Mesenchymal stem cell (in vitro differentiated cells and primary cell): ENCODE measurements at regions not wholly inside any gene's neighbourhood (a gene's known extent, or its start where the extent isn't known, plus 50 kb on each side); places are given as distances from the start of the nearest gene placed in this dataset.

Experiments used
- DNase-seq: peaks from one replicate; pipeline ENCODE4 v3.0.0-alpha.2; 2013
- H2AFZ ChIP-seq: one replicate; pipeline ENCODE4 v1.6.1; 2013; ENCODE audit warnings: low read depth, mild to moderate bottlenecking, control low read depth, inconsistent platforms, low read length, moderate library complexity
- H2AK5ac ChIP-seq: 2 replicates; pipeline ENCODE4 v1.6.1; 2013; ENCODE audit warnings: low read length, moderate library complexity, mild to moderate bottlenecking, inconsistent platforms; ENCODE audit not compliant: severe bottlenecking
- H2BK120ac ChIP-seq: one replicate; pipeline ENCODE4 v1.6.1; 2013; ENCODE audit warnings: low read depth, mild to moderate bottlenecking, inconsistent platforms, low read length, moderate library complexity
- H2BK12ac ChIP-seq, 2 experiments: one replicate each; pipeline ENCODE4 v1.6.1; 2013; ENCODE audit warnings: inconsistent platforms in 2 of 2, low read length in 2 of 2, mild to moderate bottlenecking in 2 of 2, moderate library complexity in 2 of 2, control low read depth in 1 of 2
- H2BK15ac ChIP-seq: one replicate; pipeline ENCODE4 v1.6.1; 2013; ENCODE audit warnings: mild to moderate bottlenecking, low read depth, inconsistent platforms; ENCODE audit not compliant: poor library complexity, severe bottlenecking
- H2BK5ac ChIP-seq: 2 replicates; pipeline ENCODE4 v1.6.1; 2013; ENCODE audit warnings: low read depth, mild to moderate bottlenecking, low read length, control low read depth, inconsistent platforms; ENCODE audit not compliant: poor library complexity, severe bottlenecking
- H3K14ac ChIP-seq, 2 experiments: one replicate each; pipeline ENCODE4 v1.6.1; 2013; ENCODE audit warnings: inconsistent platforms in 2 of 2, low read length in 2 of 2, control low read depth in 1 of 2, mild to moderate bottlenecking in 1 of 2, moderate library complexity in 1 of 2
- H3K18ac ChIP-seq, 2 experiments: one replicate each; pipeline ENCODE4 v1.6.1; 2013; ENCODE audit warnings: inconsistent platforms in 2 of 2, low read length in 2 of 2, control low read depth in 1 of 2, low read depth in 1 of 2, mild to moderate bottlenecking in 1 of 2
- H3K23ac ChIP-seq, 2 experiments: one replicate each; pipeline ENCODE4 v1.6.1; 2013; ENCODE audit warnings: inconsistent platforms in 2 of 2, low read length in 2 of 2, mild to moderate bottlenecking in 2 of 2, moderate library complexity in 2 of 2, control low read depth in 1 of 2
- H3K27ac ChIP-seq: 2 replicates; pipeline ENCODE4 v1.5.1; 2013; ENCODE audit warnings: mild to moderate bottlenecking, moderate library complexity, low read length, control low read depth, inconsistent platforms; ENCODE audit not compliant: poor library complexity, severe bottlenecking
- H3K27me3 ChIP-seq, 2 experiments: 2 replicates each; pipeline versions ENCODE4 v1.6.1 to v1.7.0; 2013; ENCODE audit warnings: low read length in 2 of 2, mild to moderate bottlenecking in 2 of 2, moderate library complexity in 2 of 2, control low read depth in 1 of 2, inconsistent platforms in 1 of 2; ENCODE audit not compliant: control insufficient read depth in 1 of 2, insufficient read depth in 1 of 2
- H3K36me3 ChIP-seq, 2 experiments: 2 replicates each; pipeline versions ENCODE4 v1.6.1 to v1.7.0; 2013; ENCODE audit warnings: low read length in 2 of 2, control low read depth in 1 of 2, inconsistent platforms in 1 of 2, low read depth in 1 of 2, mild to moderate bottlenecking in 1 of 2; ENCODE audit not compliant: insufficient read depth in 2 of 2, control insufficient read depth in 1 of 2
- H3K4ac ChIP-seq, 2 experiments: one replicate each; pipeline ENCODE4 v1.6.1; 2013; ENCODE audit warnings: inconsistent platforms in 2 of 2, low read length in 2 of 2, mild to moderate bottlenecking in 2 of 2, moderate library complexity in 2 of 2, control low read depth in 1 of 2, low read depth in 1 of 2
- H3K4me1 ChIP-seq: 2 replicates; pipeline ENCODE4 v1.6.1; 2013; ENCODE audit warnings: low read depth, low read length, control low read depth; ENCODE audit not compliant: control insufficient read depth, insufficient read depth
- H3K4me2 ChIP-seq: 2 replicates; pipeline ENCODE4 v1.6.1; 2013; ENCODE audit warnings: low read length, mild to moderate bottlenecking, inconsistent platforms; ENCODE audit not compliant: poor library complexity, severe bottlenecking
- H3K4me3 ChIP-seq, 2 experiments: 2 replicates each; pipeline versions ENCODE4 v1.5.1 to v1.7.0; 2013; ENCODE audit warnings: low read length in 2 of 2, mild to moderate bottlenecking in 2 of 2, control low read depth in 1 of 2, low read depth in 1 of 2; ENCODE audit not compliant: insufficient read depth in 1 of 2
- H3K79me1 ChIP-seq: replicated peaks from 2 replicates; pipeline ENCODE4 v1.6.1; 2013; ENCODE audit warnings: mild to moderate bottlenecking, control low read depth, low read length, inconsistent platforms; ENCODE audit not compliant: poor library complexity, severe bottlenecking
- H3K9ac ChIP-seq: 2 replicates; pipeline ENCODE4 v1.7.0; 2013; ENCODE audit warnings: mild to moderate bottlenecking, low read length, moderate library complexity
- H3K9me3 ChIP-seq: 2 replicates; pipeline ENCODE4 v1.7.0; 2013; ENCODE audit warnings: mild to moderate bottlenecking, low read length; ENCODE audit not compliant: control insufficient read depth
- H4K8ac ChIP-seq: one replicate; pipeline ENCODE4 v1.6.1; 2013; ENCODE audit warnings: inconsistent platforms, mild to moderate bottlenecking, low read length, moderate library complexity
- H4K91ac ChIP-seq: one replicate; pipeline ENCODE4 v1.6.1; 2013; ENCODE audit warnings: mild to moderate bottlenecking, low read length, inconsistent platforms
- WGBS: methylation state at CpG from one replicate; pipeline ENCODE4 v1.1.7; 2013; ENCODE audit warnings: mixed read lengths; 5-methylcytosine and 5-hydroxymethylcytosine counted together

GRCh38 chr22:19643448-19644313, 70.6 kb upstream of the SEPTIN5 start:
- H3K14ac ChIP-seq = no peak overlapping the region
- peaks cover 3% of the 10 kb centered on the region for H3K4me1 ChIP-seq
- H2BK15ac ChIP-seq = no peak overlapping the region
- H3K23ac ChIP-seq = no peak overlapping the region
- no peak overlapping the region for H3K27ac ChIP-seq
- no peak overlapping the region for H2AFZ ChIP-seq
- WGBS = 85% methylated on average over 11 of the region's 13 CpGs
- no peaks in the 10 kb centered on the region for H3K36me3 ChIP-seq
- no peak overlapping the region for H2BK120ac ChIP-seq
- no peak overlapping the region for H4K8ac ChIP-seq
- no peaks in the 10 kb centered on the region for H3K79me1 ChIP-seq
- H3K9me3 ChIP-seq = peaks cover 19% of the 10 kb centered on the region
- no peak overlapping the region for H2AK5ac ChIP-seq
- DNase-seq = no peak
- H2BK12ac ChIP-seq = no peak overlapping the region
- no peak overlapping the region for H3K4ac ChIP-seq
- H3K4me3 ChIP-seq = no peak overlapping the region
- H3K4me2 ChIP-seq = no peak overlapping the region
- H2BK5ac ChIP-seq = no peak overlapping the region
- H3K18ac ChIP-seq = no peak overlapping the region
- H4K91ac ChIP-seq = no peak overlapping the region
- H3K9ac ChIP-seq = no peak overlapping the region
- H3K27me3 ChIP-seq = peaks cover 27 to 54% of the 10 kb centered on the region in 2 experiments

- Histone ChIP-seq H3K9ac (no peak overlapping the region), H3K4me3 (no peak overlapping the region), H3K9me3 (peaks cover 26% of the 10 kb centered on the region), H3K18ac (no peak overlapping the region), H3K27ac (no peak overlapping the region), H4K8ac (no peak overlapping the region), H2BK15ac (no peak overlapping the region), H3K14ac (no peak overlapping the region), H4K91ac (no peak overlapping the region), H2BK12ac (no peak overlapping the region), H2AFZ (no peak overlapping the region), H3K4me1 (peaks cover 3% of the 10 kb centered on the region), H3K79me1 (no peaks in the 10 kb centered on the region), H3K23ac (peak overlapping the region in 1 of 2 experiments; percentile 19), H2AK5ac (no peak overlapping the region), H2BK5ac (no peak overlapping the region), H3K36me3 (no peaks in the 10 kb centered on the region), H3K4me2 (no peak overlapping the region), H3K27me3 (peaks cover 23 to 49% of the 10 kb centered on the region in 2 experiments), H2BK120ac (no peak overlapping the region), H3K4ac (no peak overlapping the region)
- 77% methylated on average over 12 of the region's 12 CpGs for WGBS
- DNase-seq = no peak
Measured at GRCh38 chr22:19644314-19645223, 69.7 kb upstream of the SEPTIN5 start.

GRCh38 chr22:19645391-19645790, 68.9 kb upstream of the SEPTIN5 start:
- no peak overlapping the region for H3K18ac ChIP-seq
- H2AFZ ChIP-seq = no peak overlapping the region
- H2BK15ac ChIP-seq = no peak overlapping the region
- no peak overlapping the region for H4K91ac ChIP-seq
- no peak overlapping the region for H2BK12ac ChIP-seq
- no peak overlapping the region for H2BK120ac ChIP-seq
- no peak overlapping the region for H2BK5ac ChIP-seq
- DNase-seq = no peak
- no peak overlapping the region for H3K23ac ChIP-seq
- no peak overlapping the region for H3K4me3 ChIP-seq
- no peak overlapping the region for H3K4me2 ChIP-seq
- H3K14ac ChIP-seq = no peak overlapping the region
- no peak overlapping the region for H3K4ac ChIP-seq
- H2AK5ac ChIP-seq = no peak overlapping the region
- H3K27ac ChIP-seq = no peak overlapping the region
- H3K79me1 ChIP-seq = no peaks in the 10 kb centered on the region
- H4K8ac ChIP-seq = no peak overlapping the region
- H3K27me3 ChIP-seq = peaks cover 18 to 41% of the 10 kb centered on the region in 2 experiments
- WGBS = 55% methylated on average over 6 of the region's 6 CpGs
- H3K9ac ChIP-seq = no peak overlapping the region
- H3K9me3 ChIP-seq = peaks cover 32% of the 10 kb centered on the region
- no peaks in the 10 kb centered on the region for H3K36me3 ChIP-seq
- peaks cover 3% of the 10 kb centered on the region for H3K4me1 ChIP-seq

- no peak overlapping the region for H3K18ac ChIP-seq
- H3K4ac ChIP-seq = no peak overlapping the region
- no peak overlapping the region for H2AK5ac ChIP-seq
- peaks cover 15 to 36% of the 10 kb centered on the region in 2 experiments for H3K27me3 ChIP-seq
- peaks cover 32% of the 10 kb centered on the region for H3K9me3 ChIP-seq
- peaks cover 3% of the 10 kb centered on the region for H3K4me1 ChIP-seq
- no peak overlapping the region for H3K9ac ChIP-seq
- no peaks in the 10 kb centered on the region for H3K36me3 ChIP-seq
- no peak overlapping the region for H4K91ac ChIP-seq
- DNase-seq = no peak
- H3K79me1 ChIP-seq = no peaks in the 10 kb centered on the region
- H2BK5ac ChIP-seq = no peak overlapping the region
- no peak overlapping the region for H3K23ac ChIP-seq
- H2AFZ ChIP-seq = no peak overlapping the region
- no peak overlapping the region for H2BK12ac ChIP-seq
- H3K4me2 ChIP-seq = no peak overlapping the region
- 77% methylated on average over 7 of the region's 7 CpGs for whole genome bisulfite sequencing
- H3K14ac ChIP-seq = no peak overlapping the region
- H2BK120ac ChIP-seq = no peak overlapping the region
- no peak overlapping the region for H4K8ac ChIP-seq
- H2BK15ac ChIP-seq = no peak overlapping the region
- no peak overlapping the region for H3K27ac ChIP-seq
- no peak overlapping the region for H3K4me3 ChIP-seq
Measured at GRCh38 chr22:19645905-19646304, 68.4 kb upstream of the SEPTIN5 start.
